ENCODE measurements at regions not wholly inside any gene's neighbourhood (a gene's known extent, or its start where the extent isn't known, plus 50 kb on each side); places are given as distances from the start of the nearest gene placed in this dataset.

GRCh38 chr6:71114986-71115385 lies 158.1 kb upstream of the B3GAT2 start:
- DNase-seq (ENCODE audit: low spot score) (no peak), ATAC-seq (ENCODE audit: low FRiP score) (no peak)
- TF ChIP-seq CTCF (IDR thresholded peaks at IDR 0.05) = no peak

GRCh38 chr6:71119560-71119959 lies 162.7 kb upstream of the B3GAT2 start:
- ATAC-seq (ENCODE audit: low FRiP score) (no peak), DNase-seq (ENCODE audit: low spot score) (no peak)
- TF ChIP-seq CTCF (IDR thresholded peaks at IDR 0.05) = no peak

GRCh38 chr6:71123051-71123450 lies 165.6 kb upstream of the OGFRL1 start:
- DNase-seq (ENCODE audit: low spot score) = no peak
- ATAC-seq (ENCODE audit: low FRiP score) = no peak
- no peak for TF ChIP-seq CTCF (IDR thresholded peaks at IDR 0.05)

- TF ChIP-seq CTCF (IDR thresholded peaks at IDR 0.05) = no peak
- no peak for ATAC-seq (ENCODE audit: low FRiP score)
- DNase-seq (ENCODE audit: low spot score) = no peak
Observed at GRCh38 chr6:71124340-71124739, 164.3 kb upstream of the OGFRL1 start.

GRCh38 chr6:71125216-71125615 lies 163.4 kb upstream of the OGFRL1 start:
- no peak for TF ChIP-seq CTCF (IDR thresholded peaks at IDR 0.05)
- DNase-seq (ENCODE audit: low spot score) (no peak), ATAC-seq (ENCODE audit: low FRiP score) (no peak)

GRCh38 chr6:71126506-71126905 lies 162.1 kb upstream of the OGFRL1 start:
- no peak for TF ChIP-seq CTCF (IDR thresholded peaks at IDR 0.05)
- ATAC-seq (ENCODE audit: low FRiP score) = no peak
- no peak for DNase-seq (ENCODE audit: low spot score)

GRCh38 chr6:71127374-71127773 lies 161.2 kb upstream of the OGFRL1 start:
- ATAC-seq (ENCODE audit: low FRiP score) = no peak
- TF ChIP-seq CTCF (IDR thresholded peaks at IDR 0.05) = no peak
- no peak for DNase-seq (ENCODE audit: low spot score)
